Mesenchymal stem cell (in vitro differentiated cells and primary cell): ENCODE measurements at regions not wholly inside any gene's neighbourhood (a gene's known extent, or its start where the extent isn't known, plus 50 kb on each side); places are given as distances from the start of the nearest gene placed in this dataset.

Experiments used
- DNase-seq: peaks from one replicate; pipeline ENCODE4 v3.0.0-alpha.2; 2013
- H2AFZ ChIP-seq: one replicate; pipeline ENCODE4 v1.6.1; 2013; ENCODE audit warnings: low read depth, mild to moderate bottlenecking, control low read depth, inconsistent platforms, low read length, moderate library complexity
- H2AK5ac ChIP-seq: 2 replicates; pipeline ENCODE4 v1.6.1; 2013; ENCODE audit warnings: low read length, moderate library complexity, mild to moderate bottlenecking, inconsistent platforms; ENCODE audit not compliant: severe bottlenecking
- H2BK120ac ChIP-seq: one replicate; pipeline ENCODE4 v1.6.1; 2013; ENCODE audit warnings: low read depth, mild to moderate bottlenecking, inconsistent platforms, low read length, moderate library complexity
- H2BK12ac ChIP-seq, 2 experiments: one replicate each; pipeline ENCODE4 v1.6.1; 2013; ENCODE audit warnings: inconsistent platforms in 2 of 2, low read length in 2 of 2, mild to moderate bottlenecking in 2 of 2, moderate library complexity in 2 of 2, control low read depth in 1 of 2
- H2BK15ac ChIP-seq: one replicate; pipeline ENCODE4 v1.6.1; 2013; ENCODE audit warnings: mild to moderate bottlenecking, low read depth, inconsistent platforms; ENCODE audit not compliant: poor library complexity, severe bottlenecking
- H2BK5ac ChIP-seq: 2 replicates; pipeline ENCODE4 v1.6.1; 2013; ENCODE audit warnings: low read depth, mild to moderate bottlenecking, low read length, control low read depth, inconsistent platforms; ENCODE audit not compliant: poor library complexity, severe bottlenecking
- H3K14ac ChIP-seq, 2 experiments: one replicate each; pipeline ENCODE4 v1.6.1; 2013; ENCODE audit warnings: inconsistent platforms in 2 of 2, low read length in 2 of 2, control low read depth in 1 of 2, mild to moderate bottlenecking in 1 of 2, moderate library complexity in 1 of 2
- H3K18ac ChIP-seq, 2 experiments: one replicate each; pipeline ENCODE4 v1.6.1; 2013; ENCODE audit warnings: inconsistent platforms in 2 of 2, low read length in 2 of 2, control low read depth in 1 of 2, low read depth in 1 of 2, mild to moderate bottlenecking in 1 of 2
- H3K23ac ChIP-seq, 2 experiments: one replicate each; pipeline ENCODE4 v1.6.1; 2013; ENCODE audit warnings: inconsistent platforms in 2 of 2, low read length in 2 of 2, mild to moderate bottlenecking in 2 of 2, moderate library complexity in 2 of 2, control low read depth in 1 of 2
- H3K27ac ChIP-seq: 2 replicates; pipeline ENCODE4 v1.5.1; 2013; ENCODE audit warnings: mild to moderate bottlenecking, moderate library complexity, low read length, control low read depth, inconsistent platforms; ENCODE audit not compliant: poor library complexity, severe bottlenecking
- H3K27me3 ChIP-seq, 2 experiments: 2 replicates each; pipeline versions ENCODE4 v1.6.1 to v1.7.0; 2013; ENCODE audit warnings: low read length in 2 of 2, mild to moderate bottlenecking in 2 of 2, moderate library complexity in 2 of 2, control low read depth in 1 of 2, inconsistent platforms in 1 of 2; ENCODE audit not compliant: control insufficient read depth in 1 of 2, insufficient read depth in 1 of 2
- H3K36me3 ChIP-seq, 2 experiments: 2 replicates each; pipeline versions ENCODE4 v1.6.1 to v1.7.0; 2013; ENCODE audit warnings: low read length in 2 of 2, control low read depth in 1 of 2, inconsistent platforms in 1 of 2, low read depth in 1 of 2, mild to moderate bottlenecking in 1 of 2; ENCODE audit not compliant: insufficient read depth in 2 of 2, control insufficient read depth in 1 of 2
- H3K4ac ChIP-seq, 2 experiments: one replicate each; pipeline ENCODE4 v1.6.1; 2013; ENCODE audit warnings: inconsistent platforms in 2 of 2, low read length in 2 of 2, mild to moderate bottlenecking in 2 of 2, moderate library complexity in 2 of 2, control low read depth in 1 of 2, low read depth in 1 of 2
- H3K4me1 ChIP-seq: 2 replicates; pipeline ENCODE4 v1.6.1; 2013; ENCODE audit warnings: low read depth, low read length, control low read depth; ENCODE audit not compliant: control insufficient read depth, insufficient read depth
- H3K4me2 ChIP-seq: 2 replicates; pipeline ENCODE4 v1.6.1; 2013; ENCODE audit warnings: low read length, mild to moderate bottlenecking, inconsistent platforms; ENCODE audit not compliant: poor library complexity, severe bottlenecking
- H3K4me3 ChIP-seq, 2 experiments: 2 replicates each; pipeline versions ENCODE4 v1.5.1 to v1.7.0; 2013; ENCODE audit warnings: low read length in 2 of 2, mild to moderate bottlenecking in 2 of 2, control low read depth in 1 of 2, low read depth in 1 of 2; ENCODE audit not compliant: insufficient read depth in 1 of 2
- H3K79me1 ChIP-seq: replicated peaks from 2 replicates; pipeline ENCODE4 v1.6.1; 2013; ENCODE audit warnings: mild to moderate bottlenecking, control low read depth, low read length, inconsistent platforms; ENCODE audit not compliant: poor library complexity, severe bottlenecking
- H3K9ac ChIP-seq: 2 replicates; pipeline ENCODE4 v1.7.0; 2013; ENCODE audit warnings: mild to moderate bottlenecking, low read length, moderate library complexity
- H3K9me3 ChIP-seq: 2 replicates; pipeline ENCODE4 v1.7.0; 2013; ENCODE audit warnings: mild to moderate bottlenecking, low read length; ENCODE audit not compliant: control insufficient read depth
- H4K8ac ChIP-seq: one replicate; pipeline ENCODE4 v1.6.1; 2013; ENCODE audit warnings: inconsistent platforms, mild to moderate bottlenecking, low read length, moderate library complexity
- H4K91ac ChIP-seq: one replicate; pipeline ENCODE4 v1.6.1; 2013; ENCODE audit warnings: mild to moderate bottlenecking, low read length, inconsistent platforms
- WGBS: methylation state at CpG from one replicate; pipeline ENCODE4 v1.1.7; 2013; ENCODE audit warnings: mixed read lengths; 5-methylcytosine and 5-hydroxymethylcytosine counted together

DNA sequence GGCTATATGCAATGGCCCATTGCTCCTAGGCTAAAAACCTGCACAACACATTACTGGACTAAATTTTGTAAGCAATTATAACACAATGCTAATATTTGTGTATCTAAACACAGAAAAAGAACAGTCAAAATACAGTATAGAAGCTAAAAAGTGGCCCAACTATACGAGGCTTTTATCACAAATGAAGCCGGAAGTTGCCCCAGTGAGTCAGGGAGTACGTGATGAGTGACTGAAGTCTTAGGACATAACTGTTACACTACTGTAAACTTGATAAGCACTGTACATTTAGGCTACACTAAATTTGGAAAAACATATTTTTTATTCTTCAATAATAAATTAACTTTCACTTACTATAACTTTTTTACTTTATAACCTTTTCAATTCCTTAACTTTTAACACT, 105.2 kb upstream of the PRR16 start:
- Histone ChIP-seq H3K27ac (no peak overlapping the region), H2BK15ac (no peak overlapping the region), H3K27me3 (no peaks in the 10 kb centered on the region), H2BK12ac (no peak overlapping the region), H4K91ac (no peak overlapping the region), H2AFZ (peak overlapping the region; percentile 14), H3K23ac (no peak overlapping the region), H2BK120ac (no peak overlapping the region), H3K9ac (no peak overlapping the region), H3K4me3 (no peak overlapping the region), H3K18ac (no peak overlapping the region), H3K9me3 (no peaks in the 10 kb centered on the region), H3K36me3 (no peaks in the 10 kb centered on the region), H3K4me2 (no peak overlapping the region), H3K4ac (no peak overlapping the region), H2BK5ac (no peak overlapping the region), H3K14ac (no peak overlapping the region), H3K79me1 (no peaks in the 10 kb centered on the region), H2AK5ac (no peak overlapping the region), H4K8ac (no peak overlapping the region), H3K4me1 (no peaks in the 10 kb centered on the region)
- DNase-seq, result no peak
- WGBS, result 100% methylated on average over 1 of the region's 3 CpGs

DNA sequence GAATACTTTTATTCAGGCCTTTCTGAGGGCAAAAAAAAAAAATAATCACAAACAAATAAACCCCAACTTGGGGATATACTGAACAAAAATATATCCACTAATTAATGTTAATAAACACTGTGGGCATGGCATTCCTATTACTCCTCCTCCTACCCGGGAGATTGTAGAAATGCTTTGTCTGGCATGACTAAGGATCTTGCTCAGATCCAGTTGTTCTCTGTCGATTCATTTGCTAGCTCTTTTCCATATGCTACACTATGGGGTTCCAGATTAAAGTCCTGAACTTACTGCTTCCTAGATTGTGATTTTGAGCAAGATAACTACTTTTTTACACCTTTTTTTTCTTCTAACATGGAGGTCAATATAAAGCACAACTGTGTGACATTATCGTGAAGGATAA, 102.2 kb upstream of the PRR16 start:
- Histone ChIP-seq H3K27ac (no peak overlapping the region), H2BK12ac (no peak overlapping the region), H3K4me1 (no peaks in the 10 kb centered on the region), H3K18ac (no peak overlapping the region), H3K4ac (no peak overlapping the region), H2AK5ac (no peak overlapping the region), H3K23ac (no peak overlapping the region), H3K9me3 (no peaks in the 10 kb centered on the region), H3K4me2 (no peak overlapping the region), H3K4me3 (no peak overlapping the region), H3K14ac (no peak overlapping the region), H4K8ac (no peak overlapping the region), H2BK15ac (no peak overlapping the region), H2BK5ac (no peak overlapping the region), H3K79me1 (no peaks in the 10 kb centered on the region), H3K27me3 (no peaks in the 10 kb centered on the region), H3K9ac (no peak overlapping the region), H4K91ac (no peak overlapping the region), H2BK120ac (no peak overlapping the region), H2AFZ (no peak overlapping the region), H3K36me3 (no peaks in the 10 kb centered on the region)
- WGBS, result 96% methylated on average over 2 of the region's 3 CpGs
- no peak for DNase-seq

DNA sequence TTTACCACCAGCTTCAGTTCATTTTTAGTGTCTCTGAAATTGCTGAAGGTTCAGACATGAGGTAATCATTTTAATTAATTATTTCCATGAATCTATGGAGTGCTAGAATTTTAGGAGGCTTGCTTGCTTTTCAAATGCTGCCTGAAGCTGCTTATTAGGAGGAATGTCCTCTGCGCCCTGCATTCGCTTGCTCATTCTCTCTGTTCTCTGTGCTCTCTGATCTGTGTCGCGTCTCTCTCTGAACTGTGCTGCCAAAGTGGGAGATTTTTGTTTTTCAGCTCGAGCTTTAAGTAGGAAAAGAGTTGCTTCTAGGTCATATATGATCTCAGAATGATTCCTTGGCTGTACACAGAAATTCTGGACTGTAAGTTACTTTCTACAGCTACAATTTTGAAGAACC, 101.7 kb upstream of the PRR16 start:
- Histone ChIP-seq H4K8ac (no peak overlapping the region), H3K4ac (no peak overlapping the region), H2AFZ (no peak overlapping the region), H3K18ac (no peak overlapping the region), H3K79me1 (no peaks in the 10 kb centered on the region), H2AK5ac (no peak overlapping the region), H3K4me1 (no peaks in the 10 kb centered on the region), H2BK12ac (no peak overlapping the region), H3K27ac (no peak overlapping the region), H2BK15ac (no peak overlapping the region), H2BK120ac (no peak overlapping the region), H3K14ac (no peak overlapping the region), H3K36me3 (no peaks in the 10 kb centered on the region), H2BK5ac (no peak overlapping the region), H3K27me3 (no peaks in the 10 kb centered on the region), H3K9ac (no peak overlapping the region), H3K23ac (no peak overlapping the region), H3K4me3 (no peak overlapping the region), H4K91ac (no peak overlapping the region), H3K4me2 (no peak overlapping the region), H3K9me3 (no peaks in the 10 kb centered on the region)
- 91% methylated on average over 5 of the region's 5 CpGs for WGBS
- no peak for DNase-seq

DNA sequence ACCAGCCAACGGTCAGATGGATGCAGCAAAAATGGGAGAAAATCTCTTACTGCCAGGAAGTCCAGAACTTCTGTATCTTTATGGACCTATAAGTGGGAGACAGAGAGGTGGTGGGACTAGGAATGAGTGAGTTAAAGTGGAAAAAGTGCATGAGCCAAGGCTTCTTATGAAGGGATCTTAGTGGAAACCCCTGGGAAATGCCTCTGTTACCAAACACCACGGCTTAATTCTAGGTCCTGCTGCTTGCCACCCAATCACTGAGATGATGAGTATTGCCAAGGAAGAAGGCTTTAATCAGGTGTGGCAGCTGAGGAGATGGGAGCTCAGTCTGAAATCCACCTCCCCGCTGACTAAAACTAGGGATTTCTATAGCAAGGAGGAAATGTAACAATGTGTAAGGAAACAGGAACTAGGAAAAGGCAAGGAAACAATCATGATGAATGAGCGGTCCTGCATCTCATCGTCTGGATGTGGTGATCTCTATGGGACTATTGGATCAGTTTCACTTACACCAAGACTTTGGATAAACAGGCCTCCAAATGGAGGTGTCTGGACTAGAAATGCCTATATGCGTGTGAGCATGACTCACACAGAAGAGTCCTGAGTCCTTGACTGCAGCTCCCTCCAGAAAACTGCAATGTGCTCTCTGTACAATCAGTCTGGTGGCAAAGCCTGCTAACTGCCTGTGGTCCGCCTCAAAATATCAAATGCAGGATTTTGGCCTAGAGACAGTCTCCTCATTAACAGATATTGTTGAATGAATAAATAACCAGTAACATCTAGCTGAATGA, 98.2 kb upstream of the PRR16 start:
- H3K4me1 ChIP-seq, result peaks cover 3% of the 10 kb centered on the region
- H3K9ac ChIP-seq, result no peak overlapping the region
- H4K91ac ChIP-seq, result peak overlapping the region; percentile 34
- H2BK120ac ChIP-seq, result no peak overlapping the region
- no peaks in the 10 kb centered on the region for H3K36me3 ChIP-seq
- H3K4ac ChIP-seq, result no peak overlapping the region
- peak overlapping the region in 1 of 2 experiments; percentile 2 for H2BK12ac ChIP-seq
- H3K4me2 ChIP-seq, result no peak overlapping the region
- H3K27ac ChIP-seq, result no peak overlapping the region
- H3K27me3 ChIP-seq, result no peaks in the 10 kb centered on the region
- no peaks in the 10 kb centered on the region for H3K79me1 ChIP-seq
- no peak overlapping the region for H2AK5ac ChIP-seq
- H3K23ac ChIP-seq, result no peak overlapping the region
- peak; percentile 86 for DNase-seq
- H3K14ac ChIP-seq, result no peak overlapping the region
- peak overlapping the region; percentile 27 for H4K8ac ChIP-seq
- no peaks in the 10 kb centered on the region for H3K9me3 ChIP-seq
- H2AFZ ChIP-seq, result no peak overlapping the region
- 70% methylated on average over 6 of the region's 7 CpGs for WGBS
- peak overlapping the region in 1 of 2 experiments; percentile 78 for H3K18ac ChIP-seq
- no peak overlapping the region for H3K4me3 ChIP-seq
- no peak overlapping the region for H2BK5ac ChIP-seq
- H2BK15ac ChIP-seq, result no peak overlapping the region
